Fibroblast of the aortic adventitia (primary cell): ENCODE measurements at regions not wholly inside any gene's neighbourhood (a gene's known extent, or its start where the extent isn't known, plus 50 kb on each side); places are given as distances from the start of the nearest gene placed in this dataset.

ENCODE experiments used
- DNase-seq: peaks from one replicate; pipeline ENCODE4 v3.0.0-alpha.2; 2010; ENCODE audit warnings: low read depth
- H3K4me3 ChIP-seq: 2 replicates; pipeline ENCODE4 v1.5.1; 2011; ENCODE audit warnings: low read depth, mild to moderate bottlenecking, control low read depth, low read length, moderate library complexity
- TF ChIP-seq, protein P1 (sequence below): IDR thresholded peaks from 2 replicates; pipeline ENCODE4 v1.5.1; 2011; ENCODE audit warnings: mild to moderate bottlenecking, low read length, control low read depth, inconsistent platforms; ENCODE audit not compliant: insufficient read depth

DNA sequence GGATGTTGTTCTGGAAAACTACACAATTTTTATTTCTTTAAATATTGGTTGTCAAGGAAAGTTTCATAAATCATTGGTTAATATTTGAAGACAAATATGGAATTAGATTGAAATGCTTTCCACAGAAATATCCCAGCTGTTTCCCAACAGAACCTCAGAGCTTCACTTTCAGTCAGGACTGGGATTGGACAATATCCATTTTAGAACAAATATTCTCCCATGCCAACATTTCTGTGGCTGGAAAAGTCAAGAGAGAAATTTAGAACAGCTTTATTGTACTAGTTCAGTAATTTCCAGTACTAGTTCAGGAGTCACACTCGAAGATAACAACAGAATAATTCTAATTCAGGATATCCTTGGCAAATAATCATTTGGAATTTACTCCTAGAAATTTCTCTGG lies 116.1 kb upstream of the TUT7 start:
- H3K4me3 ChIP-seq: no peak overlapping the region
- TF ChIP-seq, protein P1, sequence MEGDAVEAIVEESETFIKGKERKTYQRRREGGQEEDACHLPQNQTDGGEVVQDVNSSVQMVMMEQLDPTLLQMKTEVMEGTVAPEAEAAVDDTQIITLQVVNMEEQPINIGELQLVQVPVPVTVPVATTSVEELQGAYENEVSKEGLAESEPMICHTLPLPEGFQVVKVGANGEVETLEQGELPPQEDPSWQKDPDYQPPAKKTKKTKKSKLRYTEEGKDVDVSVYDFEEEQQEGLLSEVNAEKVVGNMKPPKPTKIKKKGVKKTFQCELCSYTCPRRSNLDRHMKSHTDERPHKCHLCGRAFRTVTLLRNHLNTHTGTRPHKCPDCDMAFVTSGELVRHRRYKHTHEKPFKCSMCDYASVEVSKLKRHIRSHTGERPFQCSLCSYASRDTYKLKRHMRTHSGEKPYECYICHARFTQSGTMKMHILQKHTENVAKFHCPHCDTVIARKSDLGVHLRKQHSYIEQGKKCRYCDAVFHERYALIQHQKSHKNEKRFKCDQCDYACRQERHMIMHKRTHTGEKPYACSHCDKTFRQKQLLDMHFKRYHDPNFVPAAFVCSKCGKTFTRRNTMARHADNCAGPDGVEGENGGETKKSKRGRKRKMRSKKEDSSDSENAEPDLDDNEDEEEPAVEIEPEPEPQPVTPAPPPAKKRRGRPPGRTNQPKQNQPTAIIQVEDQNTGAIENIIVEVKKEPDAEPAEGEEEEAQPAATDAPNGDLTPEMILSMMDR: no peak
- peak; percentile 86 for DNase-seq

DNA sequence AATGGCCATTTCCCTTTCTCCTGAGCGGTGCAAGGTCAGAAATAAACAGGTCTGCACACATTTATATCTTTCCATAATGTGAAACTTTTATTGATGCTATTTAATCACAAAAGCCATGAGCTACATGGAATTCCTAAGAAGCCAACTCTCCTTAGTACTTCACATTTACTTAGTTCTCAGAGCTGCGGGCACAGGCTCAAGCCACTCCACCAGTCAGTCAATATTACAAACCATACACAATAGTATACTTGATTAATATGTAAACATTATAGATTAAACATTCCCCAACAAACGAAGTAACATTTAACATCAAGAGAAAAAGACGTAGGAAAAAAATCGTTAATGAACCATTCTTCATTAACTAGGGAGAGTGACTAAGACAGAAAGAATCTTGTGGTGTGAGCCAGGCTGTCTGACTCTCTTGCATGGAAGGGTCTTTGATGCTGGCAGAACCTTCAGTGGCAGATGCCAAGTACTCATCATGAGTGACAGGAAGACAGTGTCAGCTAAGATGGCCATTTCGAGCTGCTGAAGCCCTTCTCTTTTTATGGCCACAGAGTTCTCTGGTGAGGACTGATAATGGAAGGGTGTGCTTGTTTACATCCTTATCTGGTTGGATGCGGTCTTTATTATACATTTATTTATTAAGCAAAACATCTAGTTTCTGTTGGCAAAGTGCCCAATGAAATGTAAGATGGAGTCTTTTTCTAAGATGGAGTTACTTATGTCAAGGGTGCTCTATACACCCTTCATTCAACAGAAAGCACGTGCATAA lies 115.5 kb upstream of the TUT7 start:
- DNase-seq: no peak
- H3K4me3 ChIP-seq: no peak overlapping the region
- TF ChIP-seq, protein P1: no peak

DNA sequence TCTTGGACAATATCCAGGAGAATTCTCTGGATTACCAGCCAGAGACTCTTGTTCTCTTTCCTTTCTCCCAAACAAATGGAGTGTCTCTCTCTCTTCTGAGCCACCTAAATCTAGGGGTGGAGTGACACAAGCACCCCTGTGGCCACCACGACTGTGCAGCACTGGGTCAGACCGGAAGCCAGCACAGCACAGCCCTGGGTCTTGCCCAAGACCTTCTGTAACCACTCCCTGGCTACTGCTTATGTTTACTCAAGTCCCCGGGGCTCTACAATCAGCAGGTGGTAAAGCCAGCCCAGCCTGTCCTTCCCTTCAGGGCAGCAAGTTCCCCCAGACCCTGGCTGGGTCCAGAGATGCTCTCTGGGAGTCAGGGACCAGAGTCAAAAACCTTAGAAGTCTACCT lies 110.0 kb upstream of the TUT7 start:
- TF ChIP-seq, protein P1: no peak
- no peak for DNase-seq
- no peak overlapping the region for H3K4me3 ChIP-seq

DNA sequence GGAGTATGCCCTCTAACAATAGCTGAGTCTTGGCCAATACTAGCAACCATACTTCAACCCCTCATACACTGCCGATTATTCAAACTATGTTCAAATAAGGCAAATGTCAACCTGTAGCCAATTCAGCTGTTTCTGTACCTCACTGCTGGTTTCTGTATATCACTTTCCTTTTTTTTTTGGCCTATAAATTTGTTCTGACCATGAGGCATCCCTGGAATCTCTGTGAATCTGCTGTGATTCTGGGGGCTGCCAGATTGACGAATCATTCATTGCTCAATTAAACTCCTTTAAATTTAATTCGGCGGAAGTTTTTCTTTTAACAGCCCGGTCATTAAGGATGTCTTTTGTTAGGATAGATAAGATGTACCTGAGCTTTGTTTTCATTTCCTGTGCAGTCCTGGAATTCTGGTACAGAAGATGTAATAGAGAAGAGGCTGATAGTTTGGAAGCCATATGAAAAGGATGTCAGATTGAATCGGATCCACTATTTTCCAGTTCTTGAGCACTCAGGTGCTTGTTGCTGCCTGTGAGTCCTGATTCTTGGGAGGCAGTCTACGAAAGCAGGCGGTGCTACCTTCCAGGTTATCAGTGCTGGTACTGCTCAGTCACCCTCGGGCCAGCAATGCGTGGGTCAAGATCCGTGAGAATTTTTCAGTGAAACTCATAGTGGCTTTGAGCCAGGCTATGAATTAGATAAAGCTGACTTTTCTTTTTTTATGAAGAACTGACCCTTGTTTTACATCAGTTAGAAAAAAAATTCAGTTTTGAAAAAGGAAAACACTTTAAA lies 106.2 kb upstream of the TUT7 start:
- no peak overlapping the region for H3K4me3 ChIP-seq
- DNase-seq: peak; percentile 20
- TF ChIP-seq, protein P1: no peak

DNA sequence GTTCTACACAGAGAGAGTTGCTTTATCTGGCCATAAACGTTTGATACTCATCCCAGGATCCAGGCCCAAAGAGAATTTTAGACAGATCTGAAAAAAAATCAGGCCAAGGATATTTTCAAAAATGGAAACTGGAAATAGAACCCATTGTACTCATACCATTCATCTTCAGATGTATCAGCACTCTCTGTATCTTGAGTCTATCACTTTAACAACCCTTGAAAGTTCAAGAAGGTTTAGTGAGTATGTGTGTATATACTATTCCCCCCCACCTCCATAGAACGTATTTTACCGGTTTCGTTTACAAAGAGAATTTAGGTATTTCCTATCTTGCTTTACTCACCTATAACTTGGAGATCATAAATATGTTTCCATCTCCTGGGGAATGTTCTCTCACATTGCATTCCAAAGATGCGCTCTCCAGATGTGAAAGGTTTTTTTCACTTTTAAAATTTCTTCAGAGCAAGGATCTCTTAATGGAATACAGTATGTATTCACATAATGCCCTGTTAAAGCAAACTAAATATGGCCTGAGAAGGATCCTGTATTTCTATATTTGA lies 105.5 kb upstream of the TUT7 start:
- DNase-seq: no peak
- no peak overlapping the region for H3K4me3 ChIP-seq
- TF ChIP-seq, protein P1: no peak

DNA sequence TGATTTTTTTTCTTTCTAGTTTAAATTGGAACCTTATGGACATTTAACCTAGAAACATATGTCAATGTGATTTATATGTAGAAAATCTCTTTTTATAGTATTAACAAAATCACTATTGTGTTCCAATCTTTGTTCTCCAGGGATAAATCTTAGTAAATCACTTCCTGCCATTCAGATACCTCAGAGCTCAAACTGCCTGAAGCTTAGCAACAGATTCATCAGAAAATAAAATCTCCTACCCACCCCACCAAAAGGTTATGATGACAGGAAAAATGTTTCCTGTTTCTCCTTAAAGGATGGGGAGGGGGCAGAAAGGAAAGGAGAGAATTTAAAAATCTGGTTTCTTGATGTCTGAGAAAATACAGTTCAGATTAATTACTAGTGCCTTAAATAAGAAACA lies 105.0 kb upstream of the TUT7 start:
- DNase-seq: peak; percentile 13
- H3K4me3 ChIP-seq: no peak overlapping the region
- TF ChIP-seq, protein P1: no peak
